ENCODE measurements at regions not wholly inside any gene's neighbourhood (a gene's known extent, or its start where the extent isn't known, plus 50 kb on each side); places are given as distances from the start of the nearest gene placed in this dataset.
"Not testable (repeated sequence)": the region's sequence is repeated elsewhere in the genome, so short reads cannot be mapped to it uniquely, and the experiment has no call there.

DNA sequence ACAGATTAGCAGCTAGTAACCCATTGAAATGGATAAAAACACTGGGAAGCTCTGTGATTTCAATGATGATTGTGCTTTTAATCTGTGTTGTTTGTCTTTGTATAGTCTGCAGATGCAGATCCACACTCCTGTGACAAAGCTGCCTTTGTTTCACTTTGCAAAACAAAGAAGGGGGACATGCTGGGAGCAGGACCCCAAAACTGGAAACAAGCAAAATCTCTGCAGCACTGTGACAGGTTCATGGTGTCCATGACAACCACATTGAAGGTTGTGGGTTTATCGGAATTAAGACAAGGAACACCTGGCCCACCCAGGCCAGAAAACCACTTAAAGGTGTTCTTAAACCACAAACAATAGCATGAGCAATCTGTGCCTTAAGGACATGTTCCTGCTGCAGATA, 95.6 kb upstream of the PTGDR start:
- TF ChIP-seq POLR2A (IDR thresholded peaks at IDR 0.05) = not testable (repeated sequence)
- TF ChIP-seq, protein P1, sequence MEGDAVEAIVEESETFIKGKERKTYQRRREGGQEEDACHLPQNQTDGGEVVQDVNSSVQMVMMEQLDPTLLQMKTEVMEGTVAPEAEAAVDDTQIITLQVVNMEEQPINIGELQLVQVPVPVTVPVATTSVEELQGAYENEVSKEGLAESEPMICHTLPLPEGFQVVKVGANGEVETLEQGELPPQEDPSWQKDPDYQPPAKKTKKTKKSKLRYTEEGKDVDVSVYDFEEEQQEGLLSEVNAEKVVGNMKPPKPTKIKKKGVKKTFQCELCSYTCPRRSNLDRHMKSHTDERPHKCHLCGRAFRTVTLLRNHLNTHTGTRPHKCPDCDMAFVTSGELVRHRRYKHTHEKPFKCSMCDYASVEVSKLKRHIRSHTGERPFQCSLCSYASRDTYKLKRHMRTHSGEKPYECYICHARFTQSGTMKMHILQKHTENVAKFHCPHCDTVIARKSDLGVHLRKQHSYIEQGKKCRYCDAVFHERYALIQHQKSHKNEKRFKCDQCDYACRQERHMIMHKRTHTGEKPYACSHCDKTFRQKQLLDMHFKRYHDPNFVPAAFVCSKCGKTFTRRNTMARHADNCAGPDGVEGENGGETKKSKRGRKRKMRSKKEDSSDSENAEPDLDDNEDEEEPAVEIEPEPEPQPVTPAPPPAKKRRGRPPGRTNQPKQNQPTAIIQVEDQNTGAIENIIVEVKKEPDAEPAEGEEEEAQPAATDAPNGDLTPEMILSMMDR (IDR thresholded peaks at IDR 0.05) = not testable (repeated sequence)
